Fibroblast of lung (primary cell): ENCODE measurements at regions not wholly inside any gene's neighbourhood (a gene's known extent, or its start where the extent isn't known, plus 50 kb on each side); places are given as distances from the start of the nearest gene placed in this dataset.

Experiments
- DNase-seq, 2 donors: peaks; one replicate each; pipeline versions ENCODE4 v3.0.0 to v3.0.0-alpha.2; 2010; ENCODE audit warnings: low read depth in 2 of 2
- H2AFZ ChIP-seq: 2 replicates; pipeline ENCODE4 v1.5.1; 2012; ENCODE audit warnings: low read length, control low read depth, inconsistent platforms
- H3K27ac ChIP-seq: 2 replicates; pipeline ENCODE4 v1.5.1; 2011; ENCODE audit warnings: low read length, control low read depth; ENCODE audit not compliant: insufficient read depth
- H3K27me3 ChIP-seq: 2 replicates; pipeline ENCODE4 v1.5.1; 2011; ENCODE audit warnings: mild to moderate bottlenecking, low read length; ENCODE audit not compliant: control insufficient read depth, insufficient read depth
- H3K36me3 ChIP-seq: 2 replicates; pipeline ENCODE4 v1.5.1; 2011; ENCODE audit warnings: low read length; ENCODE audit not compliant: control insufficient read depth, insufficient read depth
- H3K4me1 ChIP-seq: 2 replicates; pipeline ENCODE4 v1.5.1; 2011; ENCODE audit warnings: low read length; ENCODE audit not compliant: control insufficient read depth, insufficient read depth; ENCODE audit errors: extremely low read depth
- H3K4me2 ChIP-seq: 2 replicates; pipeline ENCODE4 v1.5.1; 2011; ENCODE audit warnings: low read length, control low read depth; ENCODE audit not compliant: insufficient read depth; ENCODE audit errors: extremely low read depth
- H3K4me3 ChIP-seq, 4 experiments: fragments of 200-600 bp in 1 of 4; sonication (generic) in 1 of 4; replicated peaks in 1 of 4; 2 replicates each; pipeline ENCODE4 v1.5.1; 2011 to 2016; ENCODE audit warnings: low read length in 4 of 4, low read depth in 3 of 4, mild to moderate bottlenecking in 3 of 4, control low read depth in 2 of 4, inconsistent platforms in 1 of 4, mixed read lengths in 1 of 4; ENCODE audit not compliant: insufficient read depth in 1 of 4; ENCODE audit errors: control extremely low read depth in 1 of 4
- H3K79me2 ChIP-seq: 2 replicates; pipeline ENCODE4 v1.5.1; 2012; ENCODE audit warnings: mild to moderate bottlenecking, low read length, inconsistent platforms; ENCODE audit not compliant: control insufficient read depth, insufficient read depth
- H3K9ac ChIP-seq: 2 replicates; pipeline ENCODE4 v1.5.1; 2011; ENCODE audit warnings: mild to moderate bottlenecking, low read length, control low read depth; ENCODE audit not compliant: insufficient read depth
- H3K9me3 ChIP-seq: 2 replicates; pipeline ENCODE4 v1.5.1; 2012; ENCODE audit warnings: low read depth, low read length; ENCODE audit not compliant: control insufficient read depth, insufficient read depth
- H4K20me1 ChIP-seq: 2 replicates; pipeline ENCODE4 v1.5.1; 2011; ENCODE audit warnings: low read length; ENCODE audit not compliant: control insufficient read depth, insufficient read depth; ENCODE audit errors: extremely low read depth
- EZH2 ChIP-seq: IDR thresholded peaks from 2 replicates; pipeline ENCODE4 v1.5.1; 2012; ENCODE audit warnings: low read length, control low read depth, mild to moderate bottlenecking; ENCODE audit errors: missing control alignments
- TF ChIP-seq, protein P1 (sequence below), 2 donors: IDR thresholded peaks in 1 of 2; conservative IDR thresholded peaks in 1 of 2; 1 replicate in 1 of 2; 2 replicates in 1 of 2; pipeline ENCODE4 v1.5.1; 2011 to 2012; ENCODE audit warnings: low read length in 2 of 2, control low read depth in 1 of 2, inconsistent platforms in 1 of 2, low read depth in 1 of 2, mild to moderate bottlenecking in 1 of 2

DNA sequence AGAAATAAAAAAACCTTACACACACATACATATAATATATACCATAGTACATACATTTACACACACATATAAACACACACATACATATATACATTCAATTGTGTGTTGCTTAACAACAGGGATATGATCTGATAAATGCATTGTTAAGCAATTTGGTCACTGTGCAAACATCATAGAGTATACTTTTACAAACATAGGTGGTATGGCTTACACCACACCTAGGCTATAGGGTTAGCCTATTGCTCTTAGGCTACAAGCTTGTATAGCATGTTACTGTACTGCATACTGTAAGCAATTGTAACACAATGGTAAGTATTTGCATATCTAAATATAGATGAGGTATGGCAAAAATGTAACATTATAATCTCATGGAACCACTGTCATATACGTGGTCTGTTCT, 156.8 kb upstream of the ERBB4 start:
- H3K79me2 ChIP-seq = no peaks in the 10 kb centered on the region
- H3K27me3 ChIP-seq = no peaks in the 10 kb centered on the region
- DNase-seq = no peak
- no peak overlapping the region for H3K9ac ChIP-seq
- H2AFZ ChIP-seq = no peak overlapping the region
- TF ChIP-seq, protein P1, sequence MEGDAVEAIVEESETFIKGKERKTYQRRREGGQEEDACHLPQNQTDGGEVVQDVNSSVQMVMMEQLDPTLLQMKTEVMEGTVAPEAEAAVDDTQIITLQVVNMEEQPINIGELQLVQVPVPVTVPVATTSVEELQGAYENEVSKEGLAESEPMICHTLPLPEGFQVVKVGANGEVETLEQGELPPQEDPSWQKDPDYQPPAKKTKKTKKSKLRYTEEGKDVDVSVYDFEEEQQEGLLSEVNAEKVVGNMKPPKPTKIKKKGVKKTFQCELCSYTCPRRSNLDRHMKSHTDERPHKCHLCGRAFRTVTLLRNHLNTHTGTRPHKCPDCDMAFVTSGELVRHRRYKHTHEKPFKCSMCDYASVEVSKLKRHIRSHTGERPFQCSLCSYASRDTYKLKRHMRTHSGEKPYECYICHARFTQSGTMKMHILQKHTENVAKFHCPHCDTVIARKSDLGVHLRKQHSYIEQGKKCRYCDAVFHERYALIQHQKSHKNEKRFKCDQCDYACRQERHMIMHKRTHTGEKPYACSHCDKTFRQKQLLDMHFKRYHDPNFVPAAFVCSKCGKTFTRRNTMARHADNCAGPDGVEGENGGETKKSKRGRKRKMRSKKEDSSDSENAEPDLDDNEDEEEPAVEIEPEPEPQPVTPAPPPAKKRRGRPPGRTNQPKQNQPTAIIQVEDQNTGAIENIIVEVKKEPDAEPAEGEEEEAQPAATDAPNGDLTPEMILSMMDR (conservative IDR thresholded peaks at IDR 0.05 in 1 of 2, IDR thresholded peaks at IDR 0.05 in 1 of 2; ENCODE audit: low read depth in 1 of 2, low read length in 2 of 2) = no peak
- no peak for TF ChIP-seq EZH2
- no peaks in the 10 kb centered on the region for H3K36me3 ChIP-seq
- H3K27ac ChIP-seq = no peak overlapping the region
- H3K4me2 ChIP-seq = no peak overlapping the region
- no peak overlapping the region for H3K4me3 ChIP-seq
- H3K4me1 ChIP-seq = no peaks in the 10 kb centered on the region
- no peaks in the 10 kb centered on the region for H3K9me3 ChIP-seq
- H4K20me1 ChIP-seq = no peaks in the 10 kb centered on the region

- Histone ChIP-seq H3K9me3 (no peaks in the 10 kb centered on the region), H3K4me1 (no peaks in the 10 kb centered on the region), H3K4me2 (no peak overlapping the region), H3K9ac (no peak overlapping the region), H4K20me1 (no peaks in the 10 kb centered on the region), H2AFZ (no peak overlapping the region), H3K27me3 (no peaks in the 10 kb centered on the region), H3K27ac (no peak overlapping the region), H3K79me2 (no peaks in the 10 kb centered on the region), H3K36me3 (no peaks in the 10 kb centered on the region), H3K4me3 (no peak overlapping the region)
- TF ChIP-seq EZH2 = no peak
- DNase-seq = no peak
Measured at GRCh38 chr2:212694398-212694797, 155.8 kb upstream of the ERBB4 start.

DNA sequence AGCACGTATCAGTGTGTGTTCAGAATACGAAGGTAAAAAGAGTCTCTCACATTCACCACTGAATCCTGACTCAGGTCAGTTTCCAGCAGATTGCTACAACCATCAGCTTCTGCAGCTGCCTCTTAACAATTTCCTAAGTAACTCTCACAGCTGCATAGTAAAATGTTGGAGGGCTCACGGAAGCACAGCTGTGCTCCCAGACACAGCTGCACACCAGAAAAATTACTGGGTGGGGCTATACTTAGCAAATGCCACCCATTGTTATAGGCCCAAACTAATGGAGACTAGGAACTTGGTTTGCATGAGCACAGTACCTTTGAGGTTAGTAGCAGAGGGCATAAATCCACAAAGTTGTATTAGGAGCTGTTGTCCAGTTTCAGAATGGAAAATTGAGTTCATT, 153.9 kb upstream of the ERBB4 start:
- Histone ChIP-seq H3K4me2 (no peak overlapping the region), H2AFZ (peak overlapping the region; percentile 23), H3K4me1 (no peaks in the 10 kb centered on the region), H3K9me3 (no peaks in the 10 kb centered on the region), H3K27ac (no peak overlapping the region), H3K27me3 (no peaks in the 10 kb centered on the region), H3K36me3 (no peaks in the 10 kb centered on the region), H4K20me1 (no peaks in the 10 kb centered on the region), H3K4me3 (no peak overlapping the region), H3K9ac (no peak overlapping the region), H3K79me2 (no peaks in the 10 kb centered on the region)
- TF ChIP-seq, protein P1 (conservative IDR thresholded peaks at IDR 0.05 in 1 of 2, IDR thresholded peaks at IDR 0.05 in 1 of 2; ENCODE audit: low read depth in 1 of 2, low read length in 2 of 2) = no peak
- TF ChIP-seq EZH2 = no peak
- peak in 1 of 2 donors; percentile 11 for DNase-seq
